ENCODE measurements at regions not wholly inside any gene's neighbourhood (a gene's known extent, or its start where the extent isn't known, plus 50 kb on each side); places are given as distances from the start of the nearest gene placed in this dataset.

DNA sequence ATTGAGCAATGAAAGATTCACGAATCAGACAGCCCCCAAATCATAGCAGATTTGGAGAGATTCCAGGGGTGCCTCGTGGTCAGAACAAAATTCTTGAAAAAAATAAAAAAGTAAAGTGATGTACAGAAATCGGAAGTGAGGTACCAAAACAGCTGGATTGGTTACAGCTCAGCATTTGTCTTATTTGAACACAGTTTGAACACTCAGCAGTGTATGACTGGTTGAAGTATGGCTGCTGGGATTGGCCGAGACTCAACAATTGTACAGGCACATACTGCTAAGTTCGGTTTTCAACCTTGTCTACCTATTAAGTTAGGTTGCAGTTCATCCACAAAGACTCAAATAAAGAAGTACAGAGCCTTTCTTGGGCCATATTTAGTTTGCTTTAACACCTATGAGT lies 865.4 kb upstream of the TMEM132C start:
- DNase-seq (ENCODE audit: low read depth): no peak
- ChIA-PET CTCF (no interaction called here), POLR2A (no interaction called here)
- no peaks in the 10 kb centered on the region for H3K36me3 ChIP-seq (ENCODE audit: control insufficient read depth, insufficient read depth, low read length)
- TF ChIP-seq, protein P1, sequence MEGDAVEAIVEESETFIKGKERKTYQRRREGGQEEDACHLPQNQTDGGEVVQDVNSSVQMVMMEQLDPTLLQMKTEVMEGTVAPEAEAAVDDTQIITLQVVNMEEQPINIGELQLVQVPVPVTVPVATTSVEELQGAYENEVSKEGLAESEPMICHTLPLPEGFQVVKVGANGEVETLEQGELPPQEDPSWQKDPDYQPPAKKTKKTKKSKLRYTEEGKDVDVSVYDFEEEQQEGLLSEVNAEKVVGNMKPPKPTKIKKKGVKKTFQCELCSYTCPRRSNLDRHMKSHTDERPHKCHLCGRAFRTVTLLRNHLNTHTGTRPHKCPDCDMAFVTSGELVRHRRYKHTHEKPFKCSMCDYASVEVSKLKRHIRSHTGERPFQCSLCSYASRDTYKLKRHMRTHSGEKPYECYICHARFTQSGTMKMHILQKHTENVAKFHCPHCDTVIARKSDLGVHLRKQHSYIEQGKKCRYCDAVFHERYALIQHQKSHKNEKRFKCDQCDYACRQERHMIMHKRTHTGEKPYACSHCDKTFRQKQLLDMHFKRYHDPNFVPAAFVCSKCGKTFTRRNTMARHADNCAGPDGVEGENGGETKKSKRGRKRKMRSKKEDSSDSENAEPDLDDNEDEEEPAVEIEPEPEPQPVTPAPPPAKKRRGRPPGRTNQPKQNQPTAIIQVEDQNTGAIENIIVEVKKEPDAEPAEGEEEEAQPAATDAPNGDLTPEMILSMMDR (IDR thresholded peaks at IDR 0.05; ENCODE audit: insufficient read depth, low read depth, low read length): no peak
- no peak overlapping the region for H3K4me3 ChIP-seq (ENCODE audit: low read depth, low read length)
- H3K27me3 ChIP-seq (ENCODE audit: control insufficient read depth, insufficient read depth, low read length): no peaks in the 10 kb centered on the region

DNA sequence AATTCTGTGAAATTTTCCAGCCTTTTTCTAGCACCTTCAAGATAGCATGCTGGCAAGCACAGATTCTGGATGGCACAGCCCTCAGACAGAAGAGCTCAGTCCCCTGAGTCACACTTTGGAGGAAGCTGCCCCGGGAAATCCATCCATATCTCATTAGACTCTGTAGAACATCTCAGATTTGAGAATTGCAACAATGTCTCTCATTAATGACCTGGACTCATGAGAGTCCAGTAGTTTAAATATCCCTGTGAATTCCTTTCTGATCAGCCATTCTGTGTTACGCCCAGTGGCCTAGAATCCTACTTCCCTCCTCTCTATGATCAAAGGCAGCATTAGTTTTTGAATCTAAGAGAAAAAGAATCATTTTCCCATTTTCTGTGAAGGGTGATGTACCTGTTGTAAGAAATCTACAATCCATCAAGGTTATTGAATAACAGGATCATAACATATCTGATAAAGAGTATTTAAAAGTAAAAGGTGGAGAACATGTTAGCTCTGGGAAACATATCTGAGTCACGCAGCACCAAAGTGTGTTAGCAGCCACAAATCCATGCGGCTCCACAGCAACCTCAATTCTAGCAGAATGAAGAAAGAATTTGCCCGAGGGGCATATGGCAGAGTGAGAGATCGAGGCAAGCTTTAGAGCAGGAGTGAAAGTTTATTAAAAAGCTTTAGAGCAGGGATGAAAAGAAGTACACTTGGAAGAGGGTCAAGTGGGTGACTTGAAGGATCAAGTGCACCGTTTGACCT lies 855.6 kb upstream of the TMEM132C start:
- ChIA-PET POLR2A (interaction anchor here (0.5 kb wide), 1 partner anchor 45 kb away, joined by 8 read pairs; no protein-coding TSS in a partner anchor), CTCF (interaction anchor here (1.0 to 1.5 kb wide), 3 partner anchors 13 to 266 kb away, joined by 3 to 4 read pairs (median 3); no protein-coding TSS in a partner anchor)
- H3K36me3 ChIP-seq (ENCODE audit: control insufficient read depth, insufficient read depth, low read length): no peaks in the 10 kb centered on the region
- H3K27me3 ChIP-seq (ENCODE audit: control insufficient read depth, insufficient read depth, low read length): no peaks in the 10 kb centered on the region
- DNase-seq (ENCODE audit: low read depth): no peak
- no peak overlapping the region for H3K4me3 ChIP-seq (ENCODE audit: low read depth, low read length)
- TF ChIP-seq, protein P1 (IDR thresholded peaks at IDR 0.05; ENCODE audit: insufficient read depth, low read depth, low read length): no peak

DNA sequence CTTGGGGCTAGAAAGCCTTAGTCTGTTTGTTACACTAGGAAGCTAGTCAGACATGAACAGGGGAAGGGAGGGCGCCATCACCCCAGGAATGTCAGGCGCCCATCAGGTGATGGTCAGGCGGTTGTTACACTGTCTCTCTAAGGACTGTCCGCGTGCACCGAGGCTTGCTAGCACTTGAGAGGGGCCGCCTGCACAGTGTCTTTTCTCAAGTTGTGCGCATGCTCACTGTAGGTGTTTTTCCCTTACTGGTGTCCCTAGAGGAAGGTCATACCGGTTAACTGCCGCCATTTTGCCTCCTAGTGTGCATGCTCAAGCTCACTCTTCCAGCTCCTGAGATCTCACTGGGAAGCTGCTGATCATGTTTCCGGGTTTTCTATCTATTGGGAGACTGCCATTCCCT lies 855.0 kb upstream of the TMEM132C start:
- Histone ChIP-seq H3K36me3 (ENCODE audit: control insufficient read depth, insufficient read depth, low read length) (no peaks in the 10 kb centered on the region), H3K27me3 (ENCODE audit: control insufficient read depth, insufficient read depth, low read length) (no peaks in the 10 kb centered on the region), H3K4me3 (ENCODE audit: low read depth, low read length) (no peak overlapping the region)
- ChIA-PET POLR2A (no interaction called here), CTCF (interaction anchor here (1.3 to 1.5 kb wide), 2 partner anchors 12 to 20 kb away, joined by 3 read pairs; no protein-coding TSS in a partner anchor)
- DNase-seq (ENCODE audit: low read depth): no peak
- TF ChIP-seq, protein P1 (IDR thresholded peaks at IDR 0.05; ENCODE audit: insufficient read depth, low read depth, low read length): no peak

DNA sequence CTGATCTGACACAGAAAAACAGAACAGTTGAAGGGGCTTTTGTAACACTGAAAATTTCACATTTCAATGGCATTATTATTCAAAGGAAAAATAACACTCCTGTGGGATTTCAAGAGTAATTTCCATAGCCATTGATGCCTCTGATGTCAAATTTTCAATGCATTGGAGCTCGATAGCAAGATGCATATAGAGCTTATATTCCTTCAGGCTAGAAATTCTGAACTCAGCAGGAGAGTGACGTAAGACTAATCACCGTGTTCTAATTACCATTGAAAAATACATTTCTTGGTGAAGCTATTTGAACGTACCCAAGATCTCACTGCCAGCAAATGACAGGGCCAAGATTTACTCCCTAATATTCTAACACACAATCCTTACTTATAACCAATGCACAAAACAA lies 854.1 kb upstream of the TMEM132C start:
- Histone ChIP-seq H3K27me3 (ENCODE audit: control insufficient read depth, insufficient read depth, low read length) (no peaks in the 10 kb centered on the region), H3K4me3 (ENCODE audit: low read depth, low read length) (no peak overlapping the region), H3K36me3 (ENCODE audit: control insufficient read depth, insufficient read depth, low read length) (no peaks in the 10 kb centered on the region)
- no peak for DNase-seq (ENCODE audit: low read depth)
- ChIA-PET CTCF (no interaction called here), POLR2A (no interaction called here)
- TF ChIP-seq, protein P1 (IDR thresholded peaks at IDR 0.05; ENCODE audit: insufficient read depth, low read depth, low read length): no peak

DNA sequence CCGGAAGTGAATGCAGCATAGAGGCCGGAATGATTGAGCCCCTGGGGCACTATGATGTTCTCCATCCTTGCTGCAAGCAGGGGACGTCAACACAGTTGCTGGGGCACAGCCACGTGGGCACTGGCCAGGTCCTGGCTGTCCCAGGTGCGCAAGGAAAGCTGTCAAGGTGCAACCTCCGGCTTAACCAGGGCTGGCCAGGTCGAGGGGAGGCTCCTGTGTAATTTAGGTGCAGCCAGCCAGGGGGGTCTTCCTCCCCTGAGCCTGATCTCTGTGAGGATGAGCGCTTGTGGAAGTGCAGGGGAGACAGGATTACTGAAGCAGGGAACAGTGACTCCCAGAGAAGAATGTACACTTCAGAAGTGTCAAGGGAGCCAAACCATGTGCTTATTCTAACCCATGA lies 852.8 kb upstream of the TMEM132C start:
- DNase-seq (ENCODE audit: low read depth): no peak
- TF ChIP-seq, protein P1 (IDR thresholded peaks at IDR 0.05; ENCODE audit: insufficient read depth, low read depth, low read length): no peak
- ChIA-PET CTCF (interaction anchor here (0.7 kb wide), 1 partner anchor 33 kb away, joined by 3 read pairs; no protein-coding TSS in a partner anchor), POLR2A (no interaction called here)
- no peaks in the 10 kb centered on the region for H3K27me3 ChIP-seq (ENCODE audit: control insufficient read depth, insufficient read depth, low read length)
- H3K36me3 ChIP-seq (ENCODE audit: control insufficient read depth, insufficient read depth, low read length): no peaks in the 10 kb centered on the region
- no peak overlapping the region for H3K4me3 ChIP-seq (ENCODE audit: low read depth, low read length)
